NCI-H446 (cell line): ENCODE measurements at regions not wholly inside any gene's neighbourhood (a gene's known extent, or its start where the extent isn't known, plus 50 kb on each side); places are given as distances from the start of the nearest gene placed in this dataset.

Experiments used
- DNase-seq, 2 experiments: peaks; one replicate each; lab custom pipeline; 2025; lab: John Stamatoyannopoulos, UW

DNA sequence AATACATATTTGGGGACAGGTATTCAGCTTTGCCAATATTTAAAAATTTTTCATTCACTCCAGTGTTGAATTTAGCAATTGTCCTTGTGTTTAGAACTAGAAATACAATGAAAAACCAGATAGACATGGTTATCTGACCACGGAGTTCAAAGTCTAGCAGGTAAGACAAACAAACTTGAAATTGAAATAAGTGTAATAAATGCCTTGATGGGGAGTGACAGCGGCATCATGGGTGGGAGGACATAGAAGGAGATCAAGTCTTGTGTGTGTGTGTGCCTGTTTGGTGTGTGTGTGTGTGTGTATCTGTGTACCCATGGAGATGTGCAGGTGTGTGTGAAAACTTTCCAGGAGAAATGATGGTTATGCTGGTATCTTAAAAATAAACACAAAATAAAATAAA is 750.0 kb upstream of the CITED2 start:
- no peak for DNase-seq

DNA sequence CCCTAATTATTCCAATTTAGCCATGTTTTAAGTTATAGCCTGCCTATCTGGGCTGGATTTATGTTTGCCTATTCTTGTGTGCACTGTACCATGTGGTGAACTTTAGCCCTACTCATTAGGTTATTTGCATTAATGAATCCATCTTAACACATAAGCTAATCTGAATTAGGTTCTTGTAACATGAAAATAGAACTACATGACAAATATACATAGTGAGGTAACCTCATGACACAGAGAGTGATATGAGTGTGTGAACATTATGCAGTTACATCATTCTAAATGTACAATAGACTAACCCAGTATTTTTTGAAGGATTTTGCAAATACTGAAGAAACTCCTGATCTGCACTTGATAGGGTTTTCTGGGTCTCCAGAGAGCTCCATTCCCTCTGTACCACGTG is 733.7 kb upstream of the CITED2 start:
- no peak for DNase-seq

DNA sequence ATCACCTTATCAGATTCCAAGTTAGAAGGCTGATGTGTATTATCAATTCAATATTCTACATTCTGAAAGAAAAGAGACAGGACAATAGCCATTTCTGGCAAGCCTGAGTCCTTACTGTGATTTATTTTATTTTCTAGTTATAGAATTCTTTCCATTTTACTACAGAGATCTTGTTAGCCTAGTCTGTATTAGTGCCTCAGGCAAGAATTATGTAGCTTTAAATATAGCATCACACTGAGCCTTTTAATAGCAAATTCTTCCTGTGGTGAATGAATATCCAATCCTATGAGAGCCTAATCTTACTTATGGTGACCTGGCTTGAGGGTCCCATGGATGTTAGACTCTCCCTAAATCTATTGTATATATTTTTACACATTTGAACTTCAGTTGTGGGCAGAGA is 732.8 kb upstream of the CITED2 start:
- DNase-seq = no peak

DNA sequence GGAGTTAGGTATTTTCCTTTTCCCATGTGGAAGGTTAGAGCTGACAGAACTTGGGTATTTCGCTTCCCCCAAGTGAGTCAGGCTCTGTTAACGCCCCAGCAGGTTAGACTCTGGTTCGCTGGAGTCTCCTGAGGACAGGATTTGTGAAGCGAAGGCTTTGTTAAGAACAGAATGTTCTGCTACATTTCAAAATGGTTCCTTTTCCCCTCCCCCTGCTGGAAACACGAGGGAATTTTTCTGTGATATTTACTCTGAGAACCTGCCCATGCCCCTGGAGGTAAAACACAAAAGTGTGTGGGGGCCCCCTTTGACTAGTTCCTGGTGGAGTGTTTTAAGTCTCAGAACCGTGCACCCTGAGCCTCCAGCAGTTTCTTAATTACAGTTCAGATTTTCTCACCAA is 731.4 kb upstream of the CITED2 start:
- DNase-seq = peak in 1 of 2 experiments; percentile 1

DNA sequence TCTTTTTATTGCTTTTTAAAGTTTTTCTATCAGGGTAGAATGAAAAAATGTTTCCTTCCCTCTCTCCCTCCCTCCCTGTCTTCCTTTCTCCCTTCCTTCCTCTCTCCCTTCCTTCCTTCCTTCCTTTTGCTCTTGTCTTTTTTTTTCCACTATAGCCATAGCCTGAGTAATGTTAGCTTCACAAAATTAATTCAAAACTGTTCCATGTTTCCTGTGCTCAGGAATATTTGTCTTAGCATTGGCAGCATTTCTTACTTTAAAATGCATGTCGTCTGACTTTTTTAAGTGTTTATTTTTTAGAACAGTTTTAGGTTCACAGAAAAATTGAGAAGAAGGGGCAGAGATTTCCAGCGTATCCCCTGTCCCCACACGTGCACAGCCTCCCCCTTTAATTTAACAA is 730.8 kb upstream of the CITED2 start:
- DNase-seq = no peak

DNA sequence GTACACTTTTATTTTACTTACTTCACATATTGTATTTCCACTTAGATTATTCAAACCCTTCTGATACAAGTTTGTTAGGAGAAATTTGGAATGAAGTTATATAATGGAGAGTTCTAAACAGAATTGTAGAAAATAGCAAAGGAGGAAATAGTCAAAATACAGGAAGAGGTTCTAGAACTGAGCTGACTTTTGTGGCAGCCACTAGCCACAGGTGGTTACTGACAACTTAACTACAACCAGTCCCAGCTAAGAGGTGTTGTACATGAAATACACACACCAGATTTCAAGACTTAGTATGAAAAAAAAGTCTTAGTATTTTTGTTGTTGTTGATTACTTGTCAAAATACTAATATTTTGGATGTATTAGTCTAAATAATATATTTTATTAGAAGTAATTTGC is 727.4 kb upstream of the CITED2 start:
- no peak for DNase-seq

DNA sequence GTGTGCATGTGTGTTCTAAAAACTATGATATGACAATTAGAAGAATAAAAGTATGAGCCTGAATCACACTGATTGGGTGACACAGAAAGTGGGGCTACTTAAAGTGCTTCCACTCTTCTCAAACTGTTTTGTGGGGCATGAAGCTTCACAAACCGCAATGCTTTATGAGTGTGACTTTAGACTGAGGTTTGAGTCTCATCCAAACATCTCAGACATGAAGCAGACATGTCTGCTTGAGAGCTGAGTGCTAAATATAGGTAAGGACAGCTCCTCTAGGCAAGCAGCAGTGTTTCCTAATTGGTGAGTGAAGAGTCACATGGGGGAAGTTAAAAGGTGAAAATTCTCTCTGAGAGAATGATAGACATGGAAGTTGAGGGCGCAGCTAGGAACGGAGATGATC is 726.9 kb upstream of the CITED2 start:
- no peak for DNase-seq

DNA sequence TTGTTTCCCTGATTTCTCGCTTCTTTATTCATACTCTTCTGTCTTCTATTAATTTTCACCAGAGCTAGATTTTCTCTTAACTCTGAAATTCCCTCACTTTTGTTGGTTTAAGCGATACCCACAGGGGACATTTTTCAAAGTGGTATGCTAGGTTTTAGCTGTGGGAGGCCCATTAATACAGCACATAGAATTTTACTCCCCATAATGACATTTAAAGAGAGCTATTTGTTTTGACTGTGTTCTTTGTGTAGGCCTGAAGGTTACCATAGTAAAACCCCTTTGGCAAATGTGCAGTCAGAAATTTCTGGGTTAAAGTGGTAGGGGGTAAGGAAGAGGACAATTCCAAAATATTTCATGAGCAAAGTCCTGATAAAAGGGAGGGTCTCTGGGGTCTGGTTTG is 721.1 kb upstream of the CITED2 start:
- DNase-seq = no peak

DNA sequence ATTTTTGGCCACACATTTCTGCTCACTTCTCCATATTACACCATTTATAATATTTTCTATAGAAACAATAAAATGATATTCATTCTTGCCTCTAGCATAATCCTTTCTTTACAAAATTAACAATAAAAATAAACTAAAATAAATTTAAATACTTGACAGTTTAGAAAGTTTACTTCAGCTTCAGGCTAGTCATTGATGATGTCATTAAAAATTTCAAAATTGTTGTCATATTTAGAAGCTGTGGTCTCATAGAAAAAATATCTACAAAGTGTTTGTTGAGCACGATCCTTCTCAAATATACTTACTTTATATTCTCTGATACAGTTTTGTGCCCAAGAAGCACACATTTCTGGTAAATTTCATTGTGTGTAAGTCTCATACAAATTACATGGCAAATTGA is 717.4 kb upstream of the CITED2 start:
- no peak for DNase-seq

DNA sequence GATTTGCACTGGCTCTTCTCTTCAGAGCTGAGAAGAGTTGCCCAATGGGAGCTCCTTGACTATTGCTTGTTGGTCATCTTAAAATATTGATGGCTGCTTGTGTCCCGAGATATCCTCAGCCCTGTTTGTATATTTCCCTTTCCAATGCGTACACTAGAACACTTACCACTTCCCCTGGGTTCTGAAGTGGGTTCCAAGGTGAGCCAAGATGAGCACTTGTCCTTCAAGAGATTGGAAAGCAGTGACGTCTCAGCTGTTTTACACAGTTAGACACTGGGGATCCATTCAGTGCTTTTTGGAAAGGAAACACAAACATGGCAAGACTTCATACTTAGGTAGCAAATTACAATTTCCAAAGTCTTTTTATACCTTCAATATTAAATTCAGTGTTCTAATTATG is 716.4 kb upstream of the CITED2 start:
- DNase-seq = no peak

DNA sequence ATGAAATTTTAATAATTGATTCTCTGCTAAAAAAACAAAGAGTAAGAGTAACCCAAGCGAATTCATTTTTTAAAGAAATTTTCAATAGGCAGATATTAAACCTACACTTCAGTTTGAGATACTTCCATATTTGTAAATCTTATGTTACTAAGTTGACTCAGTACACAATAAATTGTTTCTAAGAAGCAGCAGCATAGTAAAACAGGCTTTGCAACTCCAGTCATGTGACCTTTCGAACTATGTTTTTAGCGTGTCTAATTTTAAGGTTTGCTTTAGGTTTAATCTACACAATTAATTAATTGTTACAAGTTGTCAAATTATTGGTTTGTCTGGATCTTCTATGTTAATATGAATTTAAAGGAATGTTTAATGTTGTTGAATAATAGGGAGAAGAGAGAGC is 708.9 kb upstream of the CITED2 start:
- DNase-seq = no peak

DNA sequence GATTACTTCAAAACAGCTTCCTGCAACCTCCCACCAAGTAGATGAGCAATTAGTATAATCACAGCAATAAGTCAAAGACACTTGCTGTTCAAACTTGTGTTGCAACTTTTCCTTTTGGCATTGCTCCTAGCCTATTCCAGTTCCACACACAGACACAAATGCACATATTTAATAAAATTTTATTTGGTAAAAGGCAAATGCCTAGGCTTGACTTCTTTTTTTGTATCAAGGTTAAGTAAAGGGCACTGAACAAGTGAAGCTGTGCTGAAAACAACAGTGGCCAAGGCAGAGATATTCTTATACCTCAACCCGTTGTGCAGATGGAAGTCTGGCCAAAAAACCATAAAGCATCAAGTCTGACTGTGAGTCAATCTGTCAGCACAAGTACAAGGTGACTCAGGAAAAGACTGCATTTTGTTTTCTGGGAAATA is 708.4 kb upstream of the CITED2 start:
- DNase-seq = peak; percentile 41 to 67

DNA sequence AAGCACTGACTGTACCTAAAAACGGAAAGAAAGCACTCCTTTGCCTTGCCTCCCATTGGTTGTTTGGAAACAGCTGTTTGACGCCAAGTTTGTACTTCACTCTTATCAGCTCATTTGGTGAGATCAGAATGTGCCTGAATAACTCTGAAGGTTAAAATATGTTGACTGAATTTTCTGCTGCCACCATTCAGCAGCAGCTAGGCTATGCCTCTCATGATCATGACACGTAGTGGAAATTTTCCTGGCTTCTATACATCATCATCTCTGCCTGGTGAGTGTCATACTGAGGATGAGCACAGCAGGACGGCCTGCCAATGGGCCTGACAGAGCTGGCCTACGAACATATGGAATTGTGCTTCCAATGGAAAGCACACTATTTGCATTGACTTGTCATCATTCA is 704.9 kb upstream of the CITED2 start:
- DNase-seq = peak in 1 of 2 experiments; percentile 49

DNA sequence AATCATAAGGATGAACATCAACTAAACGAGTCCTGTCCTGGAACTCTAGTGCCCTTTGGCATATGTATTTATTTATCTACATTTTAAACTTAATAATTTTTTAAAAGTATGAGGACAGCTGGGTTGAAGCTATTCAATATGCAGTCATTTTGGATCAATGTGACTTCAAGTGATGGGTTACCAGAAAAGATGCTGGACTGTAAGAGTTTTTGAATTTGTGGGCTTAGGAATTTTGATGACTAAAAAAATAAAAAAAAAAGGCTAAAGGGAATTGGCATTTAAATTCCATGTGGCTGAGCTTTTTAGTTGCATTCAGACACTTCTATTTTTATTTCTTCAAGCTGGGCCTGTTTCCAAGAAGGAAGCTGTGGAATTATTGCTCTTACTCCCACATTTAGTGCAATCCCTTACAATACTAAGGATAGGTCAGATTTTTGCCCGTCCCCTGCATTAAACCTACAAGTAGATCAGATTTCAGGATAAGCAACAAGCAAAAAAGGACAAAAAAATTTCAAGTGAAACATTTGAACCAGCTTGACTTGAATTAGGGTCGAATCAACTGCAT is 704.2 kb upstream of the CITED2 start:
- peak in 1 of 2 experiments; percentile 2 for DNase-seq

DNA sequence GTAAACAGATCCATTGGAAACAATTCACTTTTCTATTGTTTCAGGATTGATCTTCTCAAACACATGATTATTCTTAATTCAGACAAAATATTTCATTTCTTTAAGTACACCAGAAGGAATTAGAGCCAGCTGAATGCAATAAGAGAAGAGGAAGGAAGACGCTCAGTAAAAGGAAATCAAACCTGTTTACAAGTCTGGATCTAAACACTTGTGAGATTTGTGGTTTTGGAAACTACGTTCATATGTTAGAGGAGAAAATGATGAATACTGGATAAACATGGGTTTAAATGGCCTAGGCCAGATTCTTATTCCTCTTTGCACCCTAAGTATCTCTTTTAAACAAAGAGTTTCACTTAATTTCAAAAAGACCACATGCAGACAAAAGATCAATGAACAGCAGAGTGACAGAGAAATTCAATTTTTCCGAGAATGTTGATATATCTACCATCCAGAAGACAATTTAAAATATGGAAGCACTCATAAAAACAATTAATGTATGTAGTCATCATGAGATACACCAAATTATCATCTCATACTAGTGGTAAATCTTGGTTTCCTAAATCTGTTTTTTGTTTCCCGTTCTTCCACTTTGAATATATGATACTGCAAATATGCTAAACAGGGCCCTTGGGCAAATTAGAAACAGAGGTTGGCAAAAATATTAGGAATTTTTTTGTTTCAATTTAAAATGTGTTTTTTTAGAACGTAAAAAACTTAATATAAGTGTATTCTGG is 703.5 kb upstream of the CITED2 start:
- DNase-seq = no peak

DNA sequence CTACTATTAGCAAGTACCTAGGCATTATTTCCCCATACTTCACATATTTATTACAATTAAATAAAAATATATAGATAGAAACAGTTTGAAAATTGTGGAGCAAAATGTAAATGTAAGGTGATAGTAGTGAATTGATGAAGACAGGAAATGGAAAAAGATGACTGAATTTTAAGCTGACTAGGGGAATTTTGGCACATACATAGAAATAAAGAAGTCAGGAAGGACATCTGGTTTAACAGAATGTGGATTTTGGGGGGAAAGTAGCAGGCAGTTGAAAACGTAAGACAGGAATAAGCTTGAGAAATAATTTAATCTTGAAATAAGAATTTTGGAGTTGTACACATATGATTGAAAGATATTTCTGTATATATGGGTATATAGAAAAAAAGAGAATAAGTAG is 701.7 kb upstream of the CITED2 start:
- no peak for DNase-seq

DNA sequence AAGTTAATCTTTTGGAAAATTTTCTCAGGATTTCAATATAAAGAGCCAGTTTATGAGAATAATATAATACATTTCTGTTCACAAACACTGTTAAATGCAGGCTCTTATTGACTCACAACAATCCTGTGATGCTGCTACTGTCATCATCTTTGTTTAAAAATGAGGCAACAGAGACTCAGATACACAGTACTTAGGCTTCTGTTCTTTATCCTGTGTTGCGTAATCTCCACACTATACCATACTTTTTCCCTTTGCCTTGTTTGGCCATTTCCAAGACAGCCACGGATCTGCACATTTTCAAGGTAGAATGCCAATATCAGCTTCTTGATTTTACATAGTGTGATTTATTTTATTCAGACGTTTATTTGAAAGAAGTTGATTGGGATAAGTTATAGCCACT is 699.0 kb upstream of the CITED2 start:
- DNase-seq = no peak

DNA sequence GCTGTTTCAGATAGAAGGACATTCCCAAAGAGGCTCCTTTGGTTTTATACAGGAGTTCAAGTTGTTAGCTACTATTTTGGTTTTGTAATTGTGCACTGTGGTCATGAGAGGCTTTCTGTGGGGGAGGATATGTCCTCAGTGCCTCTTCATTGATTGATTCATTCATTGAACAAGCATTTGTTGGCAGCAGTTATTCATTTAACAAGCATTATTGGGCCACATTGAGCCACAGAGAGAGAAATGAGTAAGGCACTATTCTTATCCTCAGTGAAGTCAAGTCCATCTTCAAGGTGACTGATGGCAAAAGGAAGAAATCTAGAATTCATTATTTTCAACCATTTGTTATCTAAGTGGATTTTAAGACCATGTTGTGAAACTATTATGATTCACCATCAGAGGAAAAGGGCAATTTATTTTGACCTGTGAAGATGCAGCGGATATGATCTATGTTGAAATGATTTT is 697.2 kb upstream of the CITED2 start:
- no peak for DNase-seq

DNA sequence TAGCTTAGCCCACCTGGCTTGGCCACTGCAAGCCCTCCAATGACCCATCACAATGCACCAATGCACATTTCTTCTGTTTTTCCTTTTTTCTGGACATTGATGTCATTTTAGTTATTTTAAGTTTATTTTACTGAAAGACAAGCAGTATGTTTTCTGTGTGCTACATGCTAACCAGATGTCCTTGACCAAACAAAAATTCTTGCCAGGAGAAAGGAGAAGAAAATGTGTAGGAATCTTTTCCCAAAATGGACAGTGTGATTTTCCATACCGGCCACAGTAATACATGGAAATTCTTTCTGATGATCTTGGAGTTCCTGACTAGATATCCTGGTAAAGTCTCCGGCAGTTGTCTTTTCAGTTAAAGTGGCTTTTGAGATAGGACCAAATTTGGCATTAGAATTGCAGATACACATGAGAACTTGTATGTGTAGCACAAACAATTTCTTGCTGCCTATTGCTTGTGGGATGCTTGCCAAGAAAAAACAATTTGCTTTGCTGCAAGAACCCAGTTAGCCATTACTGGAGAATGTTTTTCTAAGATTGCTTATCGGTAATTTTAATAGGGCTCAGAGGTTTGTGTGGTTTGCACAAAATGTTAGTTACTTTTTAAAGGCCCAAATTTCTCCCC is 696.5 kb upstream of the CITED2 start:
- peak in 1 of 2 experiments; percentile 14 for DNase-seq

DNA sequence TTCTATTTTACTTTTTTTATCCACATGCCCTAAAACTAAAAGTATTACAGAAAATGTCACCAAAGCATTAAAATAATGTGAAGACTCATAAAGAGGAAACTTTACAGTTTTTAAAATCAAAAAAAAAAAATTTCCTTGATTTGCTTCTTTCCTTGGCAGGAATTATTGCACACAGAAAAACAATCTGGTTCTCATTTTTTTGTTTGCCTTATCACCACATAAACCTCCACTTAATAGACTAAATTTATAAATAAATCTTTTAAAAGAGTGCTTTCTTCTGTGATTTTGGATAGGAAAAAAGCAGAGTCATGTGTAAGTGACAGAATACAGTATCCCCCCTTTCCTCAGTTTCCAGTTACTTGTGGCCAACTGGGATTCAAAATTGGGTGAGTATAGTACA is 695.1 kb upstream of the CITED2 start:
- no peak for DNase-seq

DNA sequence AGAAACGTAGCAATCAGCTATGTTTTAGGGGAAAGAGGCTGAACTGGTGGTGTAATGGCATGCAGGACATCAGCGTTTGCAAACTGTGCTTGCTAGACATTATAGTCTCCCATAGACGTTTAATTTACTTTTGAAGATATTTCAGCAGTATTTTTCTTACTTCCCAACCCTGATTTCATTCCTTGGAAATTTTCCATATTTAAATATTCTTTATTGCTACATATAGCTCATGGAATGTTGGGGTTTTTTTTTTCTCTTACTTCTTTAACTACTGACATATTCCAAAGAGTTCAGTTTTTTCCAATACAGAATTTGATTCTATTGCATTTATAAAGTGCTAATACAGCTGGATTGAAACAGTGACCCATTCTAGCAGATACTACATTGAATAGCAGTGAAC is 694.4 kb upstream of the CITED2 start:
- DNase-seq = no peak

DNA sequence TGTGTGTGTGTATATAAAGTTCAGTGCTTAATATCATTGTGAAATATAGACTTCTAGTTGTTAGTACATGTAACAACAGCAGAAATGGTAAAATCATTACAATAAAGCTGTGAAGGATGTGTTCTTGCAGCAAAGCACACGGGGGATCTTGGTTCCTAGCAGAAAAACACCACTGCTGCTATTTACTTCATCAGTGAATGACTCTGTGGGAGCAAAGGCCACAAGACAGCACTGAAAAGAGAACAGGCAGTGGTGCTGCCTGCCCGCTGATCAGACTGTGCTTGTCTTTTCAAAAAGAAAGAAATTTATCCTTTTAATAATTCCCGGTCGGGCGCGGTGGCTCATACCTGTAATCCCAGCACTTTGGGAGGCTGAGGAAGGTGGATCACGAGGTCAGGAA is 689.9 kb upstream of the CITED2 start:
- no peak for DNase-seq

DNA sequence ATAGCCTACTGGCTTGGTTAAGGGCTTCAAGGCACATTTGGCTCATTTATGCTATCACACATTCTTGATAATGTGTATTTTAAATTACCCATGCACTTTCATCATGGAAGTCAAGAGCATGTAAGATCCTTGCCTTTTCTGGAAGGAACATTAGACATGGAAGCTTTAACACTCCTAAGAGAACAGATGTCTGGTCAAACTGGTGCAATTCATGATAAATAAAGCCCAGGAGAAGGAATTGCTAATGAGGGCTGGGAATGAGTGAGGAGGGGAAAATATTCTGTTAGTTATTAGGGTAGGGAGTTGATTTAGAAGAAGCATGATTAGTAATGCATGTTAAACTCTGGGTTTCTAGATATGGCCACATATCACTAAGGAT is 688.6 kb upstream of the CITED2 start:
- no peak for DNase-seq
